K562 (cell line): ENCODE measurements at regions not wholly inside any gene's neighbourhood (a gene's known extent, or its start where the extent isn't known, plus 50 kb on each side); places are given as distances from the start of the nearest gene placed in this dataset.

Source experiments
- ATAC-seq: fragments of 200-7000 bp; cut with Tn5 transposase; 3 replicates; pipeline ENCODE4 v1.9.1; 2020; ENCODE audit warnings: moderate library complexity
- BruUV-seq: library from RNA; stranded (reverse); fragments of 400-500 nt; replicated peaks from 2 replicates; lab custom pipeline; 2021; lab: Mats Ljungman, UMichigan
- CTCF ChIA-PET: fragments of 300-600 bp; formaldehyde crosslinking; extraction: SDS; loops from one replicate; lab custom pipeline; 2021; ENCODE audit warnings: low intra/inter-chr PET ratio; lab: Yijun Ruan, JAX
- POLR2A ChIA-PET: fragments of 300-600, 350-650 bp; sonication (Branson Sonifier 250); formaldehyde crosslinking; extraction: SDS; loops from one replicate; lab custom pipeline; 2021; ENCODE audit warnings: antibody characterized with exemption, inconsistent platforms; lab: Yijun Ruan, JAX
- DNase-seq, 4 experiments: peaks; one replicate each; pipeline versions ENCODE4 v3.0.0 to v3.0.0-alpha.2; 2011 to 2018; ENCODE audit warnings: low spot score in 3 of 4, mixed read lengths in 3 of 4; ENCODE audit errors: extremely low read depth in 1 of 4
- FAIRE-seq: peaks from 2 replicates; lab custom pipeline; 2011; peaks lifted over from hg19 to GRCh38; lab: Jason Lieb, UNC
- H2AFZ ChIP-seq: 2 replicates; pipeline ENCODE4 v1.6.0; 2011; ENCODE audit warnings: low read depth, low read length, control low read depth, inconsistent platforms
- H3K27ac ChIP-seq: fragments of 200-600 bp; 3 replicates; pipeline ENCODE4 v1.8.0; 2011; ENCODE audit warnings: low read depth, mild to moderate bottlenecking, control low read depth, inconsistent platforms, low read length, moderate library complexity, mixed read lengths; ENCODE audit errors: extremely low read depth
- H3K27me3 ChIP-seq, 2 experiments: fragments of 300-600 bp in 1 of 2; 2 replicates in 1 of 2; 3 replicates in 1 of 2; pipeline versions ENCODE4 v1.6.0 to v1.8.0; 2011; ENCODE audit warnings: inconsistent platforms in 2 of 2, low read length in 2 of 2, mild to moderate bottlenecking in 1 of 2, mixed read lengths in 1 of 2, moderate library complexity in 1 of 2; ENCODE audit not compliant: control insufficient read depth in 2 of 2, insufficient read depth in 2 of 2
- H3K36me3 ChIP-seq: fragments of 300-600 bp; 3 replicates; pipeline ENCODE4 v1.8.0; 2011; ENCODE audit warnings: mild to moderate bottlenecking, low read length, inconsistent platforms; ENCODE audit not compliant: control insufficient read depth, insufficient read depth
- H3K4me1 ChIP-seq, 2 experiments: fragments of 200-600 bp in 1 of 2; replicated peaks in 1 of 2; 2 replicates in 1 of 2; 3 replicates in 1 of 2; pipeline versions ENCODE4 v1.5.1 to v1.8.0; 2011; ENCODE audit warnings: inconsistent platforms in 2 of 2, low read length in 2 of 2, mild to moderate bottlenecking in 1 of 2, mixed read lengths in 1 of 2, moderate library complexity in 1 of 2; ENCODE audit not compliant: control insufficient read depth in 2 of 2, insufficient read depth in 2 of 2
- H3K4me2 ChIP-seq: 2 replicates; pipeline ENCODE4 v1.6.1; 2011; ENCODE audit warnings: low read length, control low read depth, inconsistent platforms, mixed read lengths; ENCODE audit not compliant: insufficient read depth
- H3K4me3 ChIP-seq: fragments of 200-600 bp; sonication (generic), shearing (Covaris generic); 2 replicates; pipeline ENCODE4 v1.5.1; 2016; ENCODE audit warnings: control low read depth, inconsistent platforms
- H3K79me2 ChIP-seq: fragments of 200-600 bp; 3 replicates; pipeline ENCODE4 v1.8.0; 2011; ENCODE audit warnings: low read length, inconsistent platforms; ENCODE audit not compliant: control insufficient read depth, insufficient read depth
- H3K9ac ChIP-seq, 2 experiments: 2 replicates each; pipeline versions ENCODE4 v1.6.0 to v1.6.1; 2011; ENCODE audit warnings: low read depth in 2 of 2, low read length in 2 of 2, control low read depth in 1 of 2, inconsistent platforms in 1 of 2, mild to moderate bottlenecking in 1 of 2, mixed read lengths in 1 of 2; ENCODE audit not compliant: insufficient read depth in 1 of 2
- H3K9me1 ChIP-seq: one replicate; pipeline ENCODE4 v1.6.0; 2011; ENCODE audit warnings: inconsistent platforms, mild to moderate bottlenecking, low read length, moderate library complexity; ENCODE audit not compliant: control insufficient read depth, insufficient read depth
- H3K9me3 ChIP-seq: replicated peaks from 2 replicates; pipeline ENCODE4 v1.5.1; 2011; ENCODE audit warnings: low read depth, low read length, inconsistent platforms; ENCODE audit not compliant: control insufficient read depth, insufficient read depth
- H4K20me1 ChIP-seq: replicated peaks from 2 replicates; pipeline ENCODE4 v1.6.1; 2011; ENCODE audit warnings: low read length, inconsistent platforms, mixed read lengths; ENCODE audit not compliant: control insufficient read depth, insufficient read depth
- E2F8 ChIP-seq: fragments of 450-650 bp; IDR thresholded peaks from 2 replicates; pipeline ENCODE4 v1.7.1; 2018; ENCODE audit warnings: mild to moderate bottlenecking, low read depth; ENCODE audit not compliant: partially characterized antibody
- NFXL1 ChIP-seq: fragments of 450-650 bp; formaldehyde crosslinking; IDR thresholded peaks from 2 replicates; pipeline ENCODE4 v1.4.0; 2021; ENCODE audit warnings: mild to moderate bottlenecking
- PRPF4 ChIP-seq: fragments of 200-400 bp; formaldehyde crosslinking; IDR thresholded peaks from one replicate; pipeline ENCODE4 v1.6.1; 2017; ENCODE audit warnings: low read length, low read depth, mild to moderate bottlenecking; ENCODE audit not compliant: insufficient read depth, poor library complexity, severe bottlenecking
- WGBS: fragments of 100-300 bp; shearing (Covaris generic); methylation state at CpG from one replicate; pipeline ENCODE4 v1.1.6; 2016; ENCODE audit warnings: low coverage, mixed read lengths; ENCODE audit not compliant: insufficient coverage; ENCODE audit errors: missing lambda C conversion rate; 5-methylcytosine and 5-hydroxymethylcytosine counted together
- in situ Hi-C: fragments of 300-500 bp; cut with MboI; formaldehyde crosslinking; loops from 4 replicates; pipeline ENCODE4 v1.15.0; 2018; ENCODE audit warnings: inconsistent platforms, mixed read lengths
- intact Hi-C: fragments of 100-400 bp; cut with micrococcal nuclease; formaldehyde crosslinking; loops from 2 replicates; pipeline ENCODE4 v1.14.2; 2022
- TF ChIP-seq, protein P1 (sequence below), 2 experiments: fragments of 450-650 bp; IDR thresholded peaks; 2 replicates each; pipeline ENCODE4 v1.6.1; 2016; ENCODE audit warnings: mild to moderate bottlenecking in 2 of 2, borderline replicate concordance in 1 of 2, low read depth in 1 of 2, moderate library complexity in 1 of 2

DNA sequence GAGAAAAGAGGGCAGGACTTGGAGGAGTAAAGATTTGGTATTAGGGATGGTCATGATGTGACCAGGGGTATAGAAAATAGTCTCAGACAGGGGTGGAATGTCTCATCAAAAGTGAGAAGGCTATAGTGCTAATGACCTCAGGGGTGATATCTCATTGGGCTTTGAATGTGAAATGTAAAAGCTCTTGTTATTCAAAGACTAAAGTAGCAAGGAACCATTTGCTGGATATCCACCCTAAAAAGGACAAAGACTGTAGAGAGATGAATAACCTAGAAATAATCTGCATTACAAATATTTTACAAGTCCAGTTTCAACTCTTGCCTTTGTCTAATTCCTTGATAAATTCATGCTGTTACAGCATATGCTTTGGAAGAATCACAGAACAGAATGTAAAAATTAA lies 224.4 kb downstream of the ICOS start (continued):
- TF ChIP-seq, protein P1, sequence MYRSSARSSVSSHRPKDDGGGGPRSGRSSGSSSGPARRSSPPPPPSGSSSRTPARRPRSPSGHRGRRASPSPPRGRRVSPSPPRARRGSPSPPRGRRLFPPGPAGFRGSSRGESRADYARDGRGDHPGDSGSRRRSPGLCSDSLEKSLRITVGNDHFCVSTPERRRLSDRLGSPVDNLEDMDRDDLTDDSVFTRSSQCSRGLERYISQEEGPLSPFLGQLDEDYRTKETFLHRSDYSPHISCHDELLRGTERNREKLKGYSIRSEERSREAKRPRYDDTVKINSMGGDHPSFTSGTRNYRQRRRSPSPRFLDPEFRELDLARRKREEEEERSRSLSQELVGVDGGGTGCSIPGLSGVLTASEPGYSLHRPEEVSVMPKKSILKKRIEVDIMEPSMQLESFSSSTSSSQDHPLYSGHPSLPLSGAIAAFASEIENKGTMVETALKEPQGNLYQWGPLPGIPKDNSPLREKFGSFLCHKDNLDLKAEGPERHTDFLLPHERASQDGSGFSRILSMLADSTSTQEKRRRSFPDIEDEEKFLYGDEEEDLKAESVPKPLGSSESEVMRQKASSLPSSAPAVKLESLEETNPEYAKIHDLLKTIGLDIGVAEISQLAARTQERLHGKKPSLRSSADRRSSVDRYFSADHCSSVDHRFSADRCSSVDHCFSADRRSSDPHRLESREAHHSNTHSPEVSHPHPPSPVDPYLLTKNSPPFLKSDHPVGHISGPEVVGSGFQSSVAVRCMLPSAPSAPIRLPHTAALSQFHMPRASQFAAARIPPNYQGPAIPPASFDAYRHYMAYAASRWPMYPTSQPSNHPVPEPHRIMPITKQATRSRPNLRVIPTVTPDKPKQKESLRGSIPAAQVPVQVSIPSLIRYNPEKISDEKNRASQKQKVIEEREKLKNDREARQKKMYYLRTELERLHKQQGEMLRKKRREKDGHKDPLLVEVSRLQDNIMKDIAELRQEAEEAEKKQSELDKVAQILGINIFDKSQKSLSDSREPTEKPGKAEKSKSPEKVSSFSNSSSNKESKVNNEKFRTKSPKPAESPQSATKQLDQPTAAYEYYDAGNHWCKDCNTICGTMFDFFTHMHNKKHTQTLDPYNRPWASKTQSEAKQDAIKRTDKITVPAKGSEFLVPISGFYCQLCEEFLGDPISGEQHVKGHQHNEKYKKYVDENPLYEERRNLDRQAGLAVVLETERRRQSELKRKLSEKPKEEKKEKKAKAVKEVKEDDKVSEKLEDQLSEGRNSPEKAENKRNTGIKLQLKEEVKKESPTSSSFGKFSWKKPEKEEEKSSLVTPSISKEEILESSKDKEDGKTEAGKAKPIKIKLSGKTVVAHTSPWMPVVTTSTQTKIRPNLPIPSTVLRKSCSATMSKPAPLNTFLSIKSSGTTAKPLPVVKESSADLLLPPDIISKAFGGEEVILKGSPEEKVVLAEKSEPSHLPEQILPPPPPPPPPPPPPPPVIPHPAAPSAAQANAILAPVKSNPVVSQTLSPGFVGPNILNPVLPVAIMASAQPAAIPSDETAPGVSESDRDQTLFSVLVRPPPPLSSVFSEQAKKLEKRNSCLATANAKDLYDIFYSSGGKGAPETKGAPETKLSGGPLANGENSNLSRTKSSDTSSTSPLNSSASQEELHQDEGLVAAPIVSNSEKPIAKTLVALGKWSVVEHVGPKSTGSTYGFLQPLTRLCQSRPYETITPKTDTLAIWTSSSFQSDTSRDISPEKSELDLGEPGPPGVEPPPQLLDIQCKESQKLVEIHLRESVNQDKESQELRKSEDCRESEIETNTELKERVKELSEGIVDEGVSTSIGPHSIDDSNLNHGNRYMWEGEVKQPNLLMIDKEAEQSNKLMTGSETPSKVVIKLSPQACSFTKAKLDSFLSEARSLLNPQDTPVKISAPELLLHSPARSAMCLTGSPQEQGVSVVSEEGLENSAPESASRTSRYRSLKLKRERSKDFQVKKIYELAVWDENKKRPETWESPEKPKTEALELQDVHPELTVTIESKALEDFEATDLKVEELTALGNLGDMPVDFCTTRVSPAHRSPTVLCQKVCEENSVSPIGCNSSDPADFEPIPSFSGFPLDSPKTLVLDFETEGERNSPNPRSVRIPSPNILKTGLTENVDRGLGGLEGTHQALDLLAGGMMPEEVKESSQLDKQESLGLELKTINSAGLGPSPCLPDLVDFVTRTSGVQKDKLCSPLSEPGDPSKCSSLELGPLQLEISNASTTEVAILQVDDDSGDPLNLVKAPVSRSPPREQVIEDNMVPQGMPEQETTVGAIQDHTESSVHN (IDR thresholded peaks at IDR 0.05; ENCODE audit: borderline replicate concordance in 1 of 2, low read depth in 1 of 2): no peak
- no peak for TF ChIP-seq NFXL1 (CRISPR knock-in tag)

DNA sequence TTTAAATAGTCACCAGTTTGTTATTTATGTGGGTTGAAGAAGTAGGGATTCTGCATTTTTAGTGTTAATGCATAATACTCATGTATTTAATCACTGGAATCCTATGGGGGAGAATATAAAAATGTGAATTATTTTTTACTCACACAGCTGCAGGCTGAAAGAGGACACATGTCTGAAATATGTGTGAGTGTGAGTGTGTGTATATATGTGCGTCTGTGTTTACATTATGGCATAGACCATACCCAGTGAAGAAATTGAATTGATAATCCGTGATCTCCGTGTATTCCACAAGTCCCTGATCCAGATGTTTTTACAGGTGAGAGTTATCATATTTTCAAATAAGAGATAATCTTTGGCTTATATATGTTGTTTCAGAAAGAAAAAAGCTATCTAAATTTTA lies 225.3 kb downstream of the ICOS start:
- no peaks in the 10 kb centered on the region for H3K27me3 ChIP-seq
- H3K9me1 ChIP-seq: no peaks in the 10 kb centered on the region
- H3K27ac ChIP-seq: no peak overlapping the region
- H4K20me1 ChIP-seq: no peaks in the 10 kb centered on the region
- no peak overlapping the region for H3K9ac ChIP-seq
- WGBS: 0% methylated on average over 3 of the region's 3 CpGs
- H2AFZ ChIP-seq: no peak overlapping the region
- no peaks in the 10 kb centered on the region for H3K79me2 ChIP-seq
- no peak for ATAC-seq
- no peak for DNase-seq
- H3K4me2 ChIP-seq: no peak overlapping the region
- H3K9me3 ChIP-seq: no peaks in the 10 kb centered on the region
- BruUV-seq: no TSS peak
- CTCF ChIA-PET: no interaction called here
- in situ Hi-C loops (no loop called here), intact Hi-C loops (no loop called here)
- TF ChIP-seq E2F8 (no peak), PRPF4 (no peak)
- H3K4me1 ChIP-seq: no peaks in the 10 kb centered on the region
- no peak overlapping the region for H3K4me3 ChIP-seq
- POLR2A ChIA-PET: no interaction called here
- FAIRE-seq: no peak
- H3K36me3 ChIP-seq: no peaks in the 10 kb centered on the region
